ENCODE measurements at regions not wholly inside any gene's neighbourhood (a gene's known extent, or its start where the extent isn't known, plus 50 kb on each side); places are given as distances from the start of the nearest gene placed in this dataset.
"Not testable (repeated sequence)": the region's sequence is repeated elsewhere in the genome, so short reads cannot be mapped to it uniquely, and the experiment has no call there.

DNA sequence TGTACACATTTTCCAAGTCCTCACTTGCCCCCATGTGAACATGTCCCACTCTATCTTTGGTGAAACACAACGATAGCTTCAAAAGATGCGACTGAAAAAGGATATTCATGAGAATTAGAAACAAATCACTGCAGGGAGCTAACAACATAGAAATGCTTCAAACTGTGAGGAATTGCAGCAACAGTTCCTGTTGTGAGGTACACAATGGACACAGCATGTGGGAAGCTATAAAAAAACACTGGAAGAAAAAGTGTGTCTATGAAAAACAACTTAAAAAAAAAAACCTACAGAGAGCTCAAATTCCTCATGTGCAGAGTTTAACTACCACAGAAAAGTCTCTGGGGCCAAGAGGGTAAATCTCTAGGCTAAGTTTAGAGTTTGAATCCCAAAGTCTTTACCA lies 51.6 kb upstream of the BLTP1 start:
- no peak for DNase-seq

DNA sequence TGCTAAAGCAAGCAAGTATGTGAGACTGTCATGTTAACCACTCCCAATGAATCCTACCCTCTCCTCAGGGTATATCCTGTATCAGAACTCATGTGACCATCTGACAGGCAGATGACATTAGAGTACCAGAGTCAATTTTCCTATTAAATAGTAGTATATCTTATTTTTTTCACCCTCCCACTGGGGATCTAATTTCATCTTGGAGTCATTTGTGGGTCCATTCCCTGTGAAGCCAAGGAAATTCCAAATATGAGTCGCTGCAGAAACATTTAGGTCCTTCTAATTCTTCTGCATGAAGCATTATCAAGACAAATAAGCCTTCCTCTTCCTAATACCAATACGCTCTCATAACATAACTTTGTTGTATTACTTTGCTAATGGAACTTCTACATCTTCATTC lies 52.2 kb upstream of the BLTP1 start:
- no peak for DNase-seq

DNA sequence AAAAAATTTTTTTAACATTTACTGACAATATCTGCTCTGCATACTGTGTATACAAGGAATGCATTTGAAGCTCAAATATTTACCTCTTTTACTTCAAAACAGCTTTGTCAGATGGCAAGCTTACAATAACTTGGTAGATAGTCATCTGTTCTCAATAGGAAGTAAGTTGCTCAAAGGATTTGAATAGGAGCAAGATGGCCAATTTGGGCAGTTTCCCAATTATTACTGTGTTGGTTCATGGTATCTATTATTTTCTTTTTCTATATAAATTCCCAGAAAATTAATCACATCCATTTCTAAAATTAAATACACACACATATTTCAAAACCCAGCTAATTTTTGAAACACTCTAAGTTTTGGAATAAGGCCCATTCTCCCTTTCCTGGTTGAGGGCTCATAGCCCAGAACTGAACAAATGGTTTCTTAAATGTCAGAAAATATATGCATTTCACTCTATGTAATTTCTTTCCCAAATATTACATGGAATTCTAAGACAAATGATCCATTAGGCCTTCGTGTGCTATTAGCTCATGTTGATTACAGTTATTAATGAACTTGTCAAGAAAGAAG lies 60.2 kb upstream of the BLTP1 start:
- no peak for DNase-seq

DNA sequence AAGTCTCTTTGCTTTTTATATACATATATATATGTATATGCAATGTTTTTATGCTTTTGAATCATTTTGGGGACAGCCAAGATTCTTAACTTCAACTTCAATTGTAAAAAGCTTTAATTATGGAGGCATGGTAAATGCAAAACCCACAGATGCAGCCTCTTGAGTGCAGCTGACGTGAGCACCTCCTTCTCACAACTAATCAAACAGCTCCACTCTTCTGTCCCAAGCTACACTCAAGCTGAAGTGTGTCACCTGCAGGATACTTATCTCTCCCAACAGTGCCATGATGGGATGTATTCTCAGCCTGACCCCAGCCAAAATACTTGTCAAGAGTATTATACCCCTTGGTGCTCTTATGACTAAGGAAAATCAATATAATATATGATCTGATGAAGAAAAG lies 60.7 kb upstream of the BLTP1 start:
- DNase-seq: no peak

DNA sequence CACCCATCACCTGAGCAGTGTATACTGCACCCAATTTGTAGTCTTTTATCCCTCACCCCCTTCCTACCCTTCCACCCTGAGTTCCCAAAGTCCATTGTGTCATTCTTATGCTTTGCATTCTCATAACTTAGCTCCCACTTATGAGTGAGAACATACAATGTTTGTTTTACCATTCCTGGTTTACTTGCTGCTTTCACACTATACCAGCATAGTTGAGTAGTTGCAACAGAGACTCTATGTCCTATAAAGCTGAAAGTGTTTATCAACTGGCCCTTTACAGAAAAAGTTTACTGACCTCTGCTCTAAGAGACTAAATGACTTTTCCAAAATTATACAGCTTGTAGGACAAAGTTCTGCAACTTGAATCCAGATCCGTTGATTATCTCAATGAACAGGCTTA lies 61.1 kb upstream of the BLTP1 start:
- DNase-seq: no peak

DNA sequence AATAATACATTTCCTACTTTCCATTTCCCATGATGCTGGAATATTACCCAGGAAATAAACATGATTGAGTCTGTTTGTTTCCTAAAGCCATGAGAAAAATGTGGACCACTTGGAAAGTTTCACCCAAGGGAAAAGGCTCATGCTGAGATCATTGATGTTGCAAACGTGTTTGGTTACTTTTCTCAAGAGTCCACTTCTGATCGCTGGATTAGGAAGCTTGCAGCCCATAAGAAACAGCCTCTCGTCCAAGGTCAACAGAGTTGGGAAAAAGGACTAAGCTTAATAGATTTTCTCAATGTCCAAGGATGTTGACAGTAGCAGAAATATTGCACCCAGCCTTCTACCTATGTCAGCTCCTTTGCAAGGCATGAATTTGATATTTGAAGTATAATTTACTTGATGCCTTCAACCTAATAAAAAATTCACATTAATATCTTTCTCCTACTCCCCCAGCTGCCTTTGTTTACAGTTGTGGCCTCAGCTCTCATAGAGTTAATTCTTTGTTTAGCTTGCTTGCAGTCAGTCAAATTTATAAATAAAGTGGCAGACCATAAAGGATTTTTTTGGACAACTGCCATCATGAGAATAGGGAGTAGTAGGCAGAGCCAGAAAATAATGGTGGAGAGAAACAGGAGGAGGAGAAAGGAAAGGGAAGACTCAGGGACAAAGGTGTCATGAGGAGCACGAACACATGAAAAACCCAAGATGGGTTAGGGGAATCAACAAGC lies 65.6 kb upstream of the BLTP1 start:
- DNase-seq: no peak

DNA sequence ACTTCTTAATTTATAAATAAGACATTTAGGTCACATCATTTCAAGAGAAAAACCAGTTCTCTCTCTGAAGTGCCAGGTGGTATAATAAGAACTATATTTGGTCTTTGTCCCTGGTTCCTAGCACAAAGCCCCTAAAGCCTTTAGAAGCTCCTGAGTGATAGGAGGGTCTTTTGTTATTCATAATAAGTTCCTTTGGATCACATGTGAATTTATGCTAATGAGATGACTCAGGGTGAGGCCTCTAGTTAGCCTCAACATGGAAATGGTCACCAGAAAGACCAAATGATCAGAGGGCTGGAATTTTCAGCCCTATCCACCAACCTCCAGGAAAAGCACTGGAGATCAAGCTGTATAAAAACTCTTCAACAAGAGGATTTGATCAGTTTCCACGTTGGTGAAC lies 68.1 kb upstream of the BLTP1 start:
- DNase-seq: no peak

DNA sequence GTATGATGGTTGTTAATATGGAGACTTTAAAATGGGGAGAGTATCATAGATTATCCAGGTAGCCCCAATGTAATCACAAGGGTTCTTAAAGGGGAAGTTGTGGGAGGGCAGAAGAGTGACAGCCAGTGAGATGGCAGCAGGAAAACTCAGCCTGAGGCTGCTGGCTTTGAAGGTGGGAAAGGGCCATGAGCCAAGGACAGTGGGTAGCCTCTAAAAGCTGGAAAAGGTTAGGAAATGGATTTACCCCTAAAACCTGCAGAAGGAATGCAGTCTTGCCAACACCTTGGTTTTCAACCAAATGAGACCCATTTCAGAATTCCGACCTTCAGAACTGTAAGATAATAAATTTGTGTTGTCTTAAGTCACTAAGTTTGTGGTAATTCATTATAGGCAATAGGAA lies 68.8 kb upstream of the BLTP1 start:
- DNase-seq: no peak

DNA sequence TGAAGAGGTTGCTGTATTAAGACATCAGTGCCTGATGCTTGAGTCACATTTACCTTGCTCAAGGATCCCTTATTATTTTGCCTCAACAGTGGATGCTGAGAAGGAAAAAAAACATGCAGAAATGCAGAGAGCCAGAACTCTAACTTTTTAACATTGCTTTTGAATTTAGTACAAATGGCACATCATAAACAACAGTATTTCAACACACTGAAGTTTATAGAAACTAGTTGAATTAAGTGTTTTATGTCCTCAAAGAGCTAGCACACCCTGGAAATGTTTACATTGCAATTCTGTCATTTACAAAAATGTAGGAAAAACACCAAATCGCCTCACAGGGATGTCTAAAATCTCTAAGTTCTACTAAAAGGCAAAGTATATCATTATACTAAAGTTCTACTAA lies 69.5 kb upstream of the BLTP1 start:
- no peak for DNase-seq

DNA sequence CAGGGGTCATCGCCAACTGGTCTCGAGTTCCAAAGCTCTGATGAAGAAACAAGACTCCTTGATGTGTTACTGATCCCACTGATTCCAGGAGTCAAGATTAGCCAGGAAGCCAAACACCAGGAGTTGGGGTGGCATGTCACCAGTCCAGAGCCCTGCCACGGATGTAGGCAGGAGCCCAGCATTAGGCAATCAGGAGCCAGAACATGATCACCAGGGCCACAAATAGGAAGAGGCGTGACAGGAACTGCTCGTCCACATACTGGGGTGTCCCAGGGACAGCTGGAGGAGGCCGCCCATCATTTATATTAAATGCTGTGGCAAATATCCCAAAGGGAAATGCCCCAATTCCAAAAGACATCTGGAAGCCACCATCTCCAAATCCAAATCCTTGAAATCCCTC lies 74.5 kb upstream of the BLTP1 start:
- DNase-seq: not testable (repeated sequence)

DNA sequence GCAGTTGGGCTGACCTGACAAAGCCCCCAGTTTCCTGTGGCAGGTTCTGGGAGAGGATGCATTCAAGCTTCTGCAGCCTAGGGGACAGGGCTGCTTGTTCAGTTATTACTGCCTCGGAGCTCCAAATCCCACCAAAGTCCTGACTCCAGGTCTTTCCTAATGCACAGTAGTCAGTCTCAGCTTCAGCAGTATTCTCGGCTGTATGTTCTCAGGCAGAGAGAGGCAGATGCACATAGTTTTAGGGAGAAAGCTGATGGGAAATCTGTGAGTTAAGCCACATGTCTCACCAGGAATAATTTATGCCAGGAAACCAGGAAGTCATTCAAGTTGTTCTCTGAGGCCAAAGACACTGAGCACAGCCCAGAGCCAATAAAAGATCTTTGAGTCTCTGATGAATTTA lies 75.3 kb upstream of the BLTP1 start:
- not testable (repeated sequence) for DNase-seq

DNA sequence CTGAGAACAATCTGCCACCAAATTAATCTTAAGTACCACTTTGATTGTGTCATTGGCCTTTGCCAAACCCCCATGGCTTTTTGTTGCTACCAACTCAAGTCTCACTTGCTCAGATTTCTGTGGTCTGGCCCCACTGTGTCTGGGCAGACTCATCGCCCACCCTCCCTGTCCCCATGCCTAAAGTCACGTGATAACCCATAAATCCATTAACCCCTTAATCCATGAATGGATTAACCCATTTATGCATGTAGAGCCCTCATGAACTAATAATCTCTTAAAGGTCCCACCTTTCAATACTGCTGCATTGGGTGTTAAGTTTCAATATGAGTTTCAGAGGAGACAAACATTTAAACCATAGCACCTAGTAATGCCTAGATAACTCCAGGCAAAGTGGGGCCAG lies 78.5 kb upstream of the BLTP1 start:
- DNase-seq: no peak

DNA sequence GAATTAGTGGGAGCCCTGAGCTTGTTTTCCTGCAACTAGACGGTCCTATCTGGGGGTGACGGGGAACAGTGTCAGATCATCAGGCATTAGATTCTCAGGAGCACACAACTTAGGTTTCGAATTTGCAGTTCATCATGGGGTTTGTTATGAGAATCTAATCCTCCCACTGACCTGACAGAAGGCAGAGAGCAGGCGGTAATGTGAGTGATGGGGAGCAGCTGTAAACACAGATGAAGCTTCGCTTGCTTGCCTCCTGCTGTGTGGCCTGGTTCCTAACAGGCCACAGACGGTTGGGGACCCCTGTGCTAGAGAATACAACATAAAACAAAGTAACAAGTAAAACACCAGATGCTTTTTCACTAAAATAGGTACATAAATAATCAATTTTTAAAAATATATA lies 86.2 kb upstream of the BLTP1 start:
- no peak for DNase-seq

DNA sequence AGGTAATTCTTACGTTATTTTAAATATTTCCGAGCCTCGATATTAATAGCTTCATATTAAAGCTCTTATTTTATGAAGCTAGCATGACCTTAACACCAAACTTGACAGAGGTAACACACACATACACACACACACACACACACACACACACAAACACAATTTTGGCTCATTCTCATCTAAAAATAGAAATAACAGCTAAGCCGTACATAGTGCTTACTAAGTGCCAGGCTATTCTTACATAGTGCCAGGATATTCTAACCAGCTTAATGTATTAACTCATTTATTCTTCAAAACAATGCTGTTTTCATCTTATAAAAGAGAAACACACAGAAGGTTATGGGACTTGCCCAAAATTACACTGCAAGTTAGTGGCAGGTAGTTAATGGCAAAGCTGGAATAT lies 87.0 kb upstream of the BLTP1 start:
- no peak for DNase-seq

DNA sequence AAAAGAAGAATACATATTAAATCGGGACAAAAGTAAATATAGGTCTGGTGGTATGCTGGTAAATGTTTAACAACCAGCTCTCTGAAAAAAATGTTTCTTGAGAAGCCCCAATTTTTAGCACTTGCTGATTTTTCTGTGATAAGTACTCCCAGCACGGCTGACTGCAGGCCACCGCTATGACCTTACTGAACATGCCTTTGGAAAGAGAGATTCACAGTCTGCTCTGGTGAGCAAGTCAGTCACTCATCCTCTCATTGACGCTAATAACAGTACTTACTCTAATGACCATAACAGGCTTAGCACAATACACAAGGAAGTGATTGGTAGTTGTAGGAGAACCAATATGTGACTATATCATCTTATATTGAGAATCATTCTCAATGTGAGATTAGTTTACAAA lies 98.9 kb upstream of the BLTP1 start:
- no peak for DNase-seq

DNA sequence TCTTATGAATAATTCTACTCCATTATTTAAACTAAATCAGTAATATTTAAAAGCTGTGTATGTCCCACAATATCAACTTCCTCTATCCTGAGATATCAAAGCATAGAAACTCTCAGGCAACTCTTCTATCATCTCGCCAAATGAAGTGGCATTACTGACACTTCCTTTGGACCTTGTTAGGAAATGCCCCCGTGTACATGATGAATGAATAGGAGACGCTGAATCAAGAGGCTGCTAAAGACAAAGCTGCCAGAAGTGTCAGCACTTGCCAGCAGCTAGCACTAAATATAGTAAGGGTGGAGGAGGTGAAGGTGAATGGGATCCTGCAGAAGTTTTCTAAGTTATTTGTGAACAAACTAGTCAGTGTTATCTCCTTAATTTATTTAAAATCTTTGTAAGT lies 99.5 kb upstream of the BLTP1 start:
- DNase-seq: no peak

DNA sequence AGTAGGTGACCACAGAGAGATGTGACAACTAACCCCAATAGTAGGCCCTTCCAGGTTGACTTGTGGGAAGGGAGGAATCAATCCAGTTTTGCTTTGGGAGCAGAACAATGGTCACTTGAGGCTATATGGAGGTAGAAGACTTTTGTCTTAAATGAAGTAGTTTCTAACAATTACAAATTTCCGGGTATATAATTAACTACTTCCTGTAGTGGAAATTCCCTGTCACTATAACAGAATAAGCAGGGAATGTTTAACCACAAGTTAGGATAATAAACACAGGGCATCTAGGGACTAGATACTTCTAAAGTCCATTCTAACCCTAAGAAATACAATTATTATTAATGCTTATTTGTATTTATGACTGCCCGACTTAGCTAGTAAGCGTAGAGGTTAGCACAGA lies 99.0 kb upstream of the TRPC3 start:
- no peak for DNase-seq

DNA sequence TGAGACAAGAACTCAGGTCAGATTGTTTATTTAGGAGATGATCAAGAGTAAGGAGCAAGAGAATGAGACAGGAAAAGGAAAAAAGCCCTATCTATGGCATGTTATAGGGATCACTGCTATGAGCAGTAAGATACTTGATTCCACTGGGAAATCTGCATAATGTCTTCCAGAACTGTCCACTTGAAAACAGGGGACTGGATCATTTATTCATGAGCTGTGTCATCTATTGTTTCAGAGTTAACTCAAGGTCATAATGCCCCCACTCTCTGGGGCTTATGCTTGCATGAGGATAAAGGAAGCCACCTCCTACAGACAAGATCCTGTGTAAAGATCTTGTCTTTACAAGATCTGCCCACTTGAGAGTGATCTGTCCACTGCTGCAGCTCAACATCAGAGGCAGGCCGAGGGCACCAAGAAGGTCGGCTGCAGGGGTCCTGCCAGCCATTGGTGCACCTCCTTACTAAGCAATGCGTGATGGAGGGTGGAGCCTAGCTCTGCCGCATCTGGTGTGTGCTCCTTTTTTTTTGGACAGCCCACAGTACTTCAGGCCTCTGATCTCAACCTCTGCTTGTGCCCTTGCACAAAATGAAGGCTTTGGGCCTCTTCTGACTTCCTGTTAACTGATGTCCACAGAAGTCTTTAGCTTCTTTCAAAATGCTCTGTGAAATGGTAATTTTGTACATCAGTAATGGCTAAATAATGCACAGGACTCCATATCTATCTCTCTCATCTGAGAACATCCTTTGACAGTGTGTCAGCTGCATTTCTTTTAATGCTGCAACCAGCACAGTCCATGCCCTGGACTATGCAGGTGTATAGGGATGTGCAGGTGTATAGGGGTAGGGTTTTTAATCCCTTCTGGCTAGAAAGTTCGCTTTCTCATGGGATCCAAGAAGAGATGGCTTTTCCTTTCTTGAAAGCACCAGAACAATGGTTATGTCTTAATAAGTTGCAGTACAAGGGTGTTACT lies 95.9 kb upstream of the TRPC3 start:
- DNase-seq: no peak

DNA sequence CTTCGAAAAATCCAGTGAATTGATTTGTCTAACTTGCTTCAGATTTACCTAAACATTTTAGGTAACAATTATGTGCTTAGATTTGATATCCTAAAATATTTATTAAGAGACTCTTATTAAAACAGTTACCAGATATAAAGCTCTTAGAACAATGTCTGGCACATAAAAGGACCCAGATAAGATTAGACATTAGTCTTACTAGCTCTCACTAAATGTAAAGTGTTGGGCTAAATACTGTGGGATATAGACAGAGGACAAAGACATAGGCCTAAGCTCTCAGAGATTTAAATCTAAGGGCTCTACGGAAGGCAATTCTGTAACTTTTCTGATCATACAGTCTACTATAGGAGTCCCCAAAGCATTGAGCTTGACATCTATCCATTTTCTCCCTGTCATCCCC lies 94.4 kb upstream of the TRPC3 start:
- DNase-seq: no peak

DNA sequence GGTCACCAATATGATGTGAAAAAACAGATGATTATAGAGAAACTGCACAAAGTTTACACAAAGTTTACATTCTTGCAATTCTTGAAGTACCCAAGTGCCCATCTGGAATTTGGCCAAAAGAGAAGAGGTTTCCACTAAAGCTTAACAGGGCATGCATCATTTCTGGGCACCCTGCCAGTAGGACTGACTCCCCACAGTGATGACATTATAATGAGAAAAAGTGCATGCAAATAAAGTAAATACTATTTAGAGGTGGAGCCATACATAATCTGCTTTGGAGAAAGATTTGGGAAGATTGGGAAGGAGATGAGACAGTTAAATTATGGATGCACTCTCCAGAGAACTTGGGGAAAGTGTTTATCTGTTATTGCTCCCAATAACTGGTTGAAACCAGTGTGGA lies 93.7 kb upstream of the TRPC3 start:
- no peak for DNase-seq

DNA sequence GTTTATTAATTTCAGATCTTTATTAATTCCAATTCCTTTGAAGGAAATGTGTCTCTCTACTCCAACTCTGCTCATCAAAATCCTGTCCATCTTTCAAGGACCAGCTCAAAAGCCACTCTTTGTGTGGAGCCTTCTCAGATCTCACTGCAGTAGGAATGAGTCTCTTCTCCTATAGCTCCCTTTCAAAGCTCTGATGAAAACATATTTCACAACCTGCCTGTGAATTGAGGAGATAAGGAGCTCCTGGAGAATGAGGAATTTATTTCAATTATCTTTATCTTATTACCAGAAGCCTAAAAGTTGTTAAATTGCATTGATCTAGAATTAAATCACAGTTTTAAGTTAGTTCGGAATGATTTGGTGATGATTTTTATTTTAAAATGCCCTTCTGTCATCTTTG lies 92.6 kb upstream of the TRPC3 start:
- DNase-seq: no peak

DNA sequence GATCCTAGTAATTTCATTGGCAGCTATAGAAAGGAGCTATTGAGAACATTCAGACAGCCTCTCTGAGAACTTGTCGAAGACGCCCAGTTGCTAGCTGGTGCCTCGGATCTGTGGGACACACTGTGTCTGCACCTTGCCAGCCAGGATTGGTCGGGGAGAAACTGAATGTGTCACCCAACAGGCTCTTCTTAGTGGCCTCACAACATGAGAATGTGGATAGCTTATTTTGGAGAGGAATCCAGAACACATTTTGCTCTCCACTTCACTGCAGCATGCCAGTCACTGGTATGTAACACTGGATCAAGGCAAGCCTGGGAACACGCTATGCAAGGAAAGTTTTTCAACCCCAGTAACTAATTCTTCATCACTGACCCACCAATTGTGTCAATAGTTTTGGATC lies 89.5 kb upstream of the TRPC3 start:
- no peak for DNase-seq

DNA sequence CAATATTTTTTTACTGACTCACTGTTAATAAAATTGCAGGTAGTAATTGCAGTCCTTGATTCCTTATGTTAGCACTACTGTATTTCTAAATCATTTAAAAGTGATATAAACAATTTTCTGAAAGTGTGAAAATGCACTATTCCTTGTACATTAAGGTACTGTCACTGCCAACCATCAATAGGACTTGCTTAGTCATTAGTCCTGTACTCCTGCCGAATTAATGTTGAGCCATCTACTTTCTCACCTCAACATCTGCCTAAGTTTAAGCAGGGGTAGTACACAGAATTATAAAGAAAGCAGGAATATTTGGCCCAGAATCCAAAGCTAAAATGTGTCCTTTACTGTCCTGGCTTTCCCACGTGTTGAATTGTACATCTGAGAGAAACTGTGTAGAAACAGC lies 87.0 kb upstream of the TRPC3 start:
- DNase-seq: no peak

DNA sequence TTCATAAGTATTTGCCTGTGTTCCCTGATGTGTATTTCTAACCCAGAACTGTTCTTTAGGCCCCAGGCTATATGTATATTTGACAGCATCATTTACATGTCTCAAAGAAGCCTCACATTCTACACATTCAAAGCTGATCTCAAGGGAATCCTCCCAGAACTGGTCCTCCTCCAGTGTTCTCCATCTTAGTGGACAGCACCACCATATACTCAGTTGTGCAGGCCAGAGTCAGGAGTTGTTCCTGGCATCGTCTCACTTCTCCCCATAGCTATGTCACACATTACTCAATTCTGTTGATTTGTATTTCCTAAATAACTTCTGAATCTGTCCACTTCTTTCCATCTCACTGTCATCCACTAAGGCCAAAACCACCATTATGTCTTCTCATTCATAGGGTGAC lies 82.8 kb upstream of the TRPC3 start:
- DNase-seq: no peak
